IMR-90 (cell line): ENCODE measurements at regions not wholly inside any gene's neighbourhood (a gene's known extent, or its start where the extent isn't known, plus 50 kb on each side); places are given as distances from the start of the nearest gene placed in this dataset.

Experiments used
- BHLHE40 ChIP-seq: fragments of 150-350 bp; IDR thresholded peaks from 2 replicates; pipeline ENCODE4 v1.6.1; 2016; ENCODE audit warnings: mild to moderate bottlenecking, low read depth, low read length
- CTCF ChIP-seq: conservative IDR thresholded peaks from 2 replicates; pipeline ENCODE4 v1.5.1; 2012; ENCODE audit warnings: mild to moderate bottlenecking, low read depth, low read length, improper control_type of control experiment
- MXI1 ChIP-seq: IDR thresholded peaks from 2 replicates; pipeline ENCODE4 v1.6.1; 2012; ENCODE audit warnings: low read depth, mild to moderate bottlenecking, low read length, moderate library complexity, borderline replicate concordance
- RCOR1 ChIP-seq: IDR thresholded peaks from 2 replicates; pipeline ENCODE4 v1.6.1; 2012; ENCODE audit warnings: mild to moderate bottlenecking, low read length, improper control_type of control experiment; ENCODE audit not compliant: insufficient replicate concordance

- no peak for TF ChIP-seq CTCF
- no peak for TF ChIP-seq MXI1
- TF ChIP-seq BHLHE40 = no peak
- TF ChIP-seq RCOR1 = no peak
Observed at GRCh38 chr22:27159716-27160295, 502.4 kb downstream of the MIAT start.
